AG09309 (cell line): ENCODE measurements at regions not wholly inside any gene's neighbourhood (a gene's known extent, or its start where the extent isn't known, plus 50 kb on each side); places are given as distances from the start of the nearest gene placed in this dataset.
"Not testable (repeated sequence)": the region's sequence is repeated elsewhere in the genome, so short reads cannot be mapped to it uniquely, and the experiment has no call there.

Experiments used
- DNase-seq: peaks from one replicate; pipeline ENCODE4 v3.0.0-alpha.2; 2010; ENCODE audit warnings: low read depth
- H3K4me3 ChIP-seq: 2 replicates; pipeline ENCODE4 v1.5.1; 2011; ENCODE audit warnings: mild to moderate bottlenecking, low read depth, low read length, moderate library complexity; ENCODE audit not compliant: control insufficient read depth
- CTCF ChIP-seq: IDR thresholded peaks from 2 replicates; pipeline ENCODE4 v1.5.1; 2011; ENCODE audit warnings: mild to moderate bottlenecking, low read depth, low read length, inconsistent platforms; ENCODE audit not compliant: insufficient read depth, control insufficient read depth; ENCODE audit errors: missing control alignments

DNA sequence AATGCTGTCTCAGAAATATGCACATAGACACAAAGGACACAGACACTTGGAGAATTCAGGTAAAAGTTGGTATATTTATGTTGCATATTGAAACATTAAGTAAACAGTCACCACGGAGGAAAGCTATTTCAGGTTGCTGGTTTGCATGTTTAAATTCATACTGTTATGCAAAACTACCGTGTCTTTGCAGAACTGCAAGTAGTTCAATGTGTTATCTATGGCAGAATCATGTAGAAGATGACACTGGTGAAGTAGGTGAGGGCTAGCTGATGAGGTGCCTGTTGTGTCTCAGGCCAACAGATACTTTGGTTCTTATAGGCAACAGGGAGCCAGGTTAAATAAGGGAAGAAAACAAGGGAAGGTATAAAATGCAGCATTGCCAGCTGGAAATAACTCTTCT, 511.3 kb downstream of the DIPK2A start:
- no peak for TF ChIP-seq CTCF
- no peak for DNase-seq
- no peak overlapping the region for H3K4me3 ChIP-seq

DNA sequence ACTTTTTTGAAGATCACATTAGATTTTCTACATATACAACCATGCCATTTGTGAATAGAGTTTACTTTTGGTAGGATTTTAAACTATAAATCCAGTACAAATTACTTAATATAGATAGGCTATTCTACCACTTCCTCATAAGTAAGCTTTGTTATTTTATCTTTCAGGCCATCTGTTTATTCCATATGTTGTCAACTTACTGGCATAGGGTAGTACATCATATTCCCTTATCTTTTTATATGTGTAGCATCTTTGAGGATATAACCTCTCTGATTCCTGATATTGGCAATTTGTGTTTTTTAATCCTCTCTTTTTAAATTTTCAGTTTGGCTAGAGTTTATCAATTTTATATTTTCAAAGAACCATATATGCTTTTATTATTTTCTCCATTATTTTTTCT, 515.4 kb downstream of the DIPK2A start:
- DNase-seq: no peak
- no peak overlapping the region for H3K4me3 ChIP-seq
- no peak for TF ChIP-seq CTCF

DNA sequence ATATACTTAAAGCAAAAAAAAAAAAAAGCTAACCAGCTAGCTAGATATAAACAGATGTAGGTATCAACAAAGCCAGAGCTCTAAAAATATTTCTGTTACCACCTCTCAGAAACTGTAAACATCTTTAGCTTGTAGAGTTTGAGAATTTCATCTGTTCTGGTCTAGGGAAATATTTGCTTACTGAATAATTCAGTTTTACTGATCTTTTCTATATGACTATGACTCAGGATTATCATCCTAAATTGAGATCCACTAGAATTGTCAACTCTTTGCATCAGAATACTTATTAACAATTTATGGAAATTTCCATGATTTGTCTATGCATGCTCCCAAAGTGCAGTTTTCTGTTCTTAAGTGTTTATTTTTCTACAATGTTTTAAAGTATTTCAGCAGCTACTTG, 517.3 kb downstream of the DIPK2A start:
- no peak for DNase-seq
- H3K4me3 ChIP-seq: no peak overlapping the region
- no peak for TF ChIP-seq CTCF

DNA sequence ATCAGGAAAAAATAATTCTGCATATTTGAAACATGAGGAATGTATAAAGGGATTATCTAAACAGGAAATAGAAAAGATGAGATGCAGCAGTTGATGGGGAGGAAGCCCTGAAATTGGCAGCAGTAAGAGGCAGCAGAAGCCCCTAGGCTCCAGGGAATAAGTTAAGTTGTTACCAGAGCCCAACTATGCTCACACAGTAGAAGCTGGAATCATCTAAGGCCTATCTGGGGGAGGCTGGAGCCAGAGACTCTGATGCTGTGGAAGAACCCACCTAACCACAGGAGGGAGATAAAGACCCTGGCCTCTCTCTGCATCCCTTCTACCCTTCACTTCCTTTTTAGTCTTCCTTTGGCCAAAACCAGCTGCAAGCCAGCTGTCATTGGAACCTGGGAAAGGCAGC, 519.7 kb downstream of the DIPK2A start:
- DNase-seq: no peak

GRCh38 chr3:144494651-144495050, 523.0 kb downstream of the DIPK2A start:
- not testable (repeated sequence) for DNase-seq, H3K4me3 ChIP-seq

More for the DNA sequence above, 519.7 kb downstream of the DIPK2A start:
- no peak for TF ChIP-seq CTCF
- H3K4me3 ChIP-seq: no peak overlapping the region

GRCh38 chr3:144496141-144496835, 524.7 kb downstream of the DIPK2A start:
- DNase-seq: no peak
- TF ChIP-seq CTCF: no peak
- H3K4me3 ChIP-seq: no peak overlapping the region

- no peak for TF ChIP-seq CTCF
- no peak overlapping the region for H3K4me3 ChIP-seq
- DNase-seq: no peak
These were observed 525.8 kb downstream of the DIPK2A start for GRCh38 chr3:144497452-144497851.
